AG09319 (cell line): ENCODE measurements at regions not wholly inside any gene's neighbourhood (a gene's known extent, or its start where the extent isn't known, plus 50 kb on each side); places are given as distances from the start of the nearest gene placed in this dataset.
A peak's percentile ranks its signal among the peaks of the same experiment; 100 is the strongest.

ENCODE experiments used
- DNase-seq: peaks from one replicate; pipeline ENCODE4 v3.0.0-alpha.2; 2010; ENCODE audit warnings: low read depth; ENCODE audit errors: extremely low read depth
- TF ChIP-seq, protein P1 (sequence below): IDR thresholded peaks from 2 replicates; pipeline ENCODE4 v1.5.1; 2011; ENCODE audit warnings: low read depth, mild to moderate bottlenecking, inconsistent platforms, low read length, moderate library complexity

DNA sequence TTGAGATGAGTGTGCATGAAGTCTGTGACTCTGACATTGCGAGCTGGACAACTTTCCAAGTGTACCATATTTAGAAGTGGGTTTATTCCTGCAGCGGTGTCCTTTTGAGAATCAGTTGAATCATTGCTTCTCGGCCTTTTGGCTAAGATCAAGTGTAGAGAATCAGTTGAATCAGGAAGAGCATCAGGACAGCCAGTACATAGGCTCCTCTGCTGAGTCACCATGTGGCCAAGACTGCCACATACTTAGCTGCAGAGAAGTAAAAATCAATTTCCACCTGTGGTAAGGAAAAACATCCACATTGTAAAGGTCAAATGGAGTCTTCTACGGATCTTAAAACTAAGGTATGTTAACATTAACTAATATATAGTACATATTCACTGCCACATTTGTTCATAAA, 428.4 kb upstream of the MARCKS start:
- no peak for DNase-seq
- TF ChIP-seq, protein P1, sequence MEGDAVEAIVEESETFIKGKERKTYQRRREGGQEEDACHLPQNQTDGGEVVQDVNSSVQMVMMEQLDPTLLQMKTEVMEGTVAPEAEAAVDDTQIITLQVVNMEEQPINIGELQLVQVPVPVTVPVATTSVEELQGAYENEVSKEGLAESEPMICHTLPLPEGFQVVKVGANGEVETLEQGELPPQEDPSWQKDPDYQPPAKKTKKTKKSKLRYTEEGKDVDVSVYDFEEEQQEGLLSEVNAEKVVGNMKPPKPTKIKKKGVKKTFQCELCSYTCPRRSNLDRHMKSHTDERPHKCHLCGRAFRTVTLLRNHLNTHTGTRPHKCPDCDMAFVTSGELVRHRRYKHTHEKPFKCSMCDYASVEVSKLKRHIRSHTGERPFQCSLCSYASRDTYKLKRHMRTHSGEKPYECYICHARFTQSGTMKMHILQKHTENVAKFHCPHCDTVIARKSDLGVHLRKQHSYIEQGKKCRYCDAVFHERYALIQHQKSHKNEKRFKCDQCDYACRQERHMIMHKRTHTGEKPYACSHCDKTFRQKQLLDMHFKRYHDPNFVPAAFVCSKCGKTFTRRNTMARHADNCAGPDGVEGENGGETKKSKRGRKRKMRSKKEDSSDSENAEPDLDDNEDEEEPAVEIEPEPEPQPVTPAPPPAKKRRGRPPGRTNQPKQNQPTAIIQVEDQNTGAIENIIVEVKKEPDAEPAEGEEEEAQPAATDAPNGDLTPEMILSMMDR, result no peak

DNA sequence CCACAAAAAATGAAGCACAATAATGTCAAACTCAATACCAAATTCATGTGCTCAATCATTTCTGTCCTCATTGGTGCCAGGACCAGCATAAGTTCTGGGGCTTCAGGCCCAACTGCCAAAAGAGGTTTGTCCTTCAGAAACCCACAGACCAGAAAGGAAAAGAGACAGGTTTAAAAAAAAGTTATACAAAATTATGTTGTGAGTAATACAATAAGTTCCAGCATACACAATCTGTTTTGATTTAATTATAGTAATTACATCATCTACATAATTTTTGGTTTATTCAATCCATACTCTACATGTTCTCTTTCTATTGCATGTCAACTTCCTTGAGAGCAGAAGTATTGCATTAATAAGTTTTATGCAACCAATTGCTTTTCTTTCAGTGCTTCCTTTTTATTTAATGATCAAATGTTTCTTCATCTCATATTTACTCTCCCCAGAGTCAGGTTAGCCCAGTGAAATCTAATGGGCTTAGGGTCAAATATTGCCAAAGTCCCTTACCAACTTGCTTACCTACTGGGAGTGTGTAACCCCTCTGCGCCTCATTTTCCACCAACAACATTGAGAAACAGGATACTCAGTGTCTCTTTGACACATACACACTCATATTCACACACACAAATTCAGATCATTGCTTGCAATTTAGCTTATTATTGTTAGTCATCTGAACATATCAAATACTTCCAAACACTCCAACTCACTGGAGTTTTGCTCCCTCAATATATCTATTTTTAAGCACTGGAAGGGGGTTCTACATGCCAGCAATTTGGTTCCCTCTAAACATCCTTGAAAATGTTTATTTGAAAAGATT, 424.4 kb upstream of the MARCKS start:
- TF ChIP-seq, protein P1, result no peak
- DNase-seq, result peak; percentile 36

DNA sequence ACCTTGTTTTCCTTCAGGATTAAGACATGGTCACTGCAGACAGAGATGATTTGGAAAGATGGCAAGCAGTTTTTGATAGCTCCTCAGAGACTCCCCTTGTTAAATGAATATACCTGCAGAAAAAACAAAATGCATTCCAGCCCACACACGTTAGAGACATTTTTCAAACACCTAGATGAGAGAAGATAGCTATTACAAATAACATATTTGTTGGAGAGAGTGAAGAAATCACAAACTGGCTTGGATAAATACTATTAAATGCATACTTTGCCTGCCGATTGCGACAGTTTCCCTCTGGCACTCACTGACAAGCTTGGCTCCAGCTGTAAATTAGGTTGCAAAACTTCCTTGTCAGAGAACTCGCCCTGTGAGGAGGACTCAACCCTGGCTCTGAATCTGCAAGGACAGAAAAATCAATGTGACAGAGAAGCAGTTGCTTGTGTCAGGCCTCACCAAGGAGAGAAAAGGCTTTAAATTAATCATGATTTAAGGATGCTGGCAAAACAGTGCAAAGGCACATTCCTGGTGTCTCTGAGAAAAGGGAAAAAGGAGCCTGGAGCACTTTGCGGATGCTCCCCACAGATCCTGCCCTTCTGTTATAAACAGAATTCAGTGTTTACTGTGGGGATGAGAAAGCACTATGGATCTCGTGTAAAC, 423.7 kb upstream of the MARCKS start:
- peak; percentile 86 for DNase-seq
- TF ChIP-seq, protein P1, result no peak

DNA sequence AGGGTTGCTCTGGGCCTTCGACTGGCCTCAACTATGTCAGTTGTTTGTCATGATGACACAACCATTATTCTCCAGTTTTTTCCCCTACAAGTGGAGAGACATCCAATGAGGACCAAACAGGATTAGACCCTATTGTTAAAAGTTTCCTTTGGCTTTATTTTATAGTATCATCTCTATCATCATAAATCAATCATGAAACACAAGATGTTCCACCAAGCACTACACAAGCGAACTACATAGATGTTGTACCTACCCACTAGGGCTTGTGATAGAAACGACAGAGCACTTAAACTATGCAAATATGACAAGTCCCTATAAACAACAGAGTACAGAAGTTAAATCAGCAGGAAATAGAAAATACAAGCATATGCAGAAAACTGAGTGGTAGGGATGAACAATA, 422.5 kb upstream of the MARCKS start:
- DNase-seq, result no peak

DNA sequence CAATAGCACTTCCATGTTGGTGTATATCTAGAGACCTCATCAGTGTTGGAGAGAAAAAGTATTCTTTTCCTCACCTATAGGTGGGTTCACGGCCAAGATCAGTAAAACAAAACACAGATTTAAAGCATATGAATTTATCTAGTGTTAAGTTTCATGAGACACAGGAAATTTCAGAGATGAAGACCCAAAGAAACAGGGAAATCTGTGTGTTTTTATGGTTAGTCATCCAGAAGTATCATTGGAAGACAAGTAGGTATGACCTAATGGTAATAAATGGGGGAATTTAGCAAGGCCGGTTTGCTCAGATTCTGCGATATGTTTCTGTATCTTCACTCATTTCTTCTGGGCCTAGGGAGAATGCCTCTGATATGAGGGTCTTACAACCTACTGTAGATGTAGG, 419.6 kb upstream of the MARCKS start:
- no peak for DNase-seq
- TF ChIP-seq, protein P1, result no peak

More for the DNA sequence above, 422.5 kb upstream of the MARCKS start:
- TF ChIP-seq, protein P1, result no peak

DNA sequence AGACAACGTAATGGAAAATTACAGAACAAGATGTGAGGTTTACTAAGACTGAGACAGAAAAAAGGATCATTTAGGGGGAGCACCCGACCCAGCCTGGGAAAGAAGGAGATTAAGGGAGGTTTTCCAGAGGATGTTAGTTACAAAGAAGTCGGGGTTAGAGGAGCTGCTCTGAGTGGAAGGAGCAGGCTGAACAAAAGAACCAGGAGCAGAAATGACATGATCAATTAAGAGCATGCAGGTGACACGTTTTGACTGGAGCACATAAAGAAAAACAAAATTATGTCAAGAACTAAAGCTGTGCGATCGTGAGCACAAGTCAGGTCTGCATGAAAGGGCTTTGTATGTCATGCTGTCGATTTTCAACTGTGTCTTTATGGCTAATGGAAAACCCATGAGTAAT, 417.3 kb upstream of the MARCKS start:
- TF ChIP-seq, protein P1, result no peak
- DNase-seq, result no peak

DNA sequence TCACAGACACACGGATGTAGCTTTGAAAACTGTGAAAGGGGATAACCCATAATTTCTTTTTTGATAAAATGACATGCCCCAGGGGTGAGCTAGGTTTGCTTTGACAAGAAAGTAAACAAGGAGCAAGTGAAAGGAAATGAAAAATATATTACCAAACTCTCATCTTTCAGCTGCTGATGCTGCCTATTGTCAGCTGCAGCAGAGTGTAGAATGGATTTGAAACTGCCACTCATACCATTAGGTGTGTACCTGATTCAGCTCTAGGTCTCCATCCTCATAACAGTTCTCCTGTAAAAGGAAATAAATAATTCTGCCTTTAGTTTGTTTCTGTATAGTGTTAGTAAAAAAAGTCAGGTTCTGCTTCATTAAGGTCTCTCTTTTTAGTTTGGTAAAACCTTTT, 415.1 kb upstream of the MARCKS start:
- TF ChIP-seq, protein P1, result no peak
- no peak for DNase-seq
